ENCODE measurements at regions not wholly inside any gene's neighbourhood (a gene's known extent, or its start where the extent isn't known, plus 50 kb on each side); places are given as distances from the start of the nearest gene placed in this dataset.

GRCh38 chr10:130440971-130441370 is 304.8 kb downstream of the GLRX3 start (continued):
- TF ChIP-seq REST (IDR thresholded peaks at IDR 0.05; ENCODE audit: unreplicated experiment) = no peak
- no peak for TF ChIP-seq EZH2phosphoT487 (IDR thresholded peaks at IDR 0.05; ENCODE audit: unreplicated experiment)
- TF ChIP-seq CTCF (conservative IDR thresholded peaks at IDR 0.05; ENCODE audit: low read depth in 2 of 2) = no peak
- no peak for TF ChIP-seq CREB1 (CRISPR knock-in tag; IDR thresholded peaks at IDR 0.05; ENCODE audit: low read depth)
- no peak for TF ChIP-seq JUNB (IDR thresholded peaks at IDR 0.05; ENCODE audit: unreplicated experiment)
- TF ChIP-seq ZNF114 (CRISPR knock-in tag; IDR thresholded peaks at IDR 0.05) = no peak
- TF ChIP-seq ETS1 (IDR thresholded peaks at IDR 0.05) = no peak

- Histone ChIP-seq H2AFZ (no peak overlapping the region), H3K4me3 (no peak overlapping the region), H3K36me3 (ENCODE audit: insufficient read depth) (no peaks in the 10 kb centered on the region), H3K27me3 (ENCODE audit: insufficient read depth) (no peaks in the 10 kb centered on the region), H3F3A (replicated peaks; ENCODE audit: low read depth) (no peaks in the 10 kb centered on the region), H4K20me1 (replicated peaks; ENCODE audit: insufficient read depth) (no peaks in the 10 kb centered on the region), H3K27ac (ENCODE audit: low read depth) (no peak overlapping the region), H3K4me2 (no peak overlapping the region), H3K9me2 (ENCODE audit: insufficient read depth) (no peaks in the 10 kb centered on the region), H3K4me1 (ENCODE audit: insufficient read depth) (no peaks in the 10 kb centered on the region), H3K79me2 (replicated peaks; ENCODE audit: insufficient read depth) (no peaks in the 10 kb centered on the region)
- H3K9me3 Mint-ChIP-seq = peaks cover 97% of the 10 kb centered on the region
- DNase-seq (ENCODE audit: low spot score) = no peak
- ATAC-seq = no peak
- peaks cover 38% of the 10 kb centered on the region for H3K36me3 Mint-ChIP-seq (ENCODE audit: low read depth)
- H3K27me3 Mint-ChIP-seq (ENCODE audit: insufficient read depth, low read depth, poor library complexity) = peaks cover 2% of the 10 kb centered on the region
- H3K4me3 Mint-ChIP-seq = no peak overlapping the region
- H3K4me1 Mint-ChIP-seq = no peaks in the 10 kb centered on the region
- H3K27ac Mint-ChIP-seq = no peak overlapping the region
- no peak for TF ChIP-seq EZH2phosphoT487 (IDR thresholded peaks at IDR 0.05; ENCODE audit: unreplicated experiment)
- TF ChIP-seq ZNF114 (CRISPR knock-in tag; IDR thresholded peaks at IDR 0.05) = no peak
- no peak for TF ChIP-seq STAT1 (IDR thresholded peaks at IDR 0.05; ENCODE audit: unreplicated experiment)
- TF ChIP-seq ZNF331 (CRISPR knock-in tag; IDR thresholded peaks at IDR 0.05; ENCODE audit: low read depth) = no peak
- TF ChIP-seq CTCF (conservative IDR thresholded peaks at IDR 0.05; ENCODE audit: low read depth in 2 of 2) = no peak
- TF ChIP-seq REST (IDR thresholded peaks at IDR 0.05; ENCODE audit: unreplicated experiment) = no peak
- no peak for TF ChIP-seq CREB1 (CRISPR knock-in tag; IDR thresholded peaks at IDR 0.05; ENCODE audit: low read depth)
- no peak for TF ChIP-seq EZH2 (IDR thresholded peaks at IDR 0.05; ENCODE audit: low read depth, unreplicated experiment)
- no peak for TF ChIP-seq JUNB (IDR thresholded peaks at IDR 0.05; ENCODE audit: unreplicated experiment)
- TF ChIP-seq NANOG (IDR thresholded peaks at IDR 0.05; ENCODE audit: borderline replicate concordance) = no peak
Observed at GRCh38 chr10:130443066-130443465, 306.9 kb downstream of the GLRX3 start.

Measured in GM23338 (cell line).